ENCODE measurements at regions not wholly inside any gene's neighbourhood (a gene's known extent, or its start where the extent isn't known, plus 50 kb on each side); places are given as distances from the start of the nearest gene placed in this dataset.

- Histone ChIP-seq H3K4ac (ENCODE audit: low read depth, low read length) (no peak overlapping the region), H2AFZ (replicated peaks; ENCODE audit: low read length, poor library complexity) (no peak overlapping the region), H3K9ac (ENCODE audit: low read depth, low read length) (no peak overlapping the region), H2BK120ac (ENCODE audit: low read depth, low read length) (no peak overlapping the region), H3K27me3 (ENCODE audit: control insufficient read depth, insufficient read depth, low read length) (no peaks in the 10 kb centered on the region), H3K36me3 (ENCODE audit: control insufficient read depth, insufficient read depth, low read length) (no peaks in the 10 kb centered on the region), H4K5ac (ENCODE audit: low read depth, low read length) (no peak overlapping the region), H3K4me2 (ENCODE audit: low read depth, low read length) (no peak overlapping the region), H4K8ac (ENCODE audit: low read depth in 2 of 2, low read length in 2 of 2) (no peak overlapping the region), H3K18ac (ENCODE audit: low read depth, low read length) (no peak overlapping the region), H3K23ac (ENCODE audit: low read depth, low read length) (no peak overlapping the region), H2BK5ac (ENCODE audit: low read depth, low read length, poor library complexity, severe bottlenecking) (no peak overlapping the region), H2BK15ac (ENCODE audit: low read depth, low read length) (no peak overlapping the region), H2BK20ac (ENCODE audit: low read depth, low read length) (no peak overlapping the region), H4K91ac (ENCODE audit: insufficient read depth, low read depth, low read length) (no peak overlapping the region), H2AK9ac (replicated peaks; ENCODE audit: low read depth, low read length, poor library complexity) (no peak overlapping the region), H3K4me1 (ENCODE audit: control insufficient read depth, insufficient read depth, low read length) (no peaks in the 10 kb centered on the region), H2AK5ac (ENCODE audit: low read depth, low read length) (no peak overlapping the region), H3K56ac (ENCODE audit: extremely low read depth, insufficient read depth, low read length) (no peak overlapping the region), H3K9me3 (ENCODE audit: control insufficient read depth, insufficient read depth, low read length) (peaks cover 16% of the 10 kb centered on the region), H4K20me1 (ENCODE audit: insufficient read depth, low read length) (no peaks in the 10 kb centered on the region), H3K14ac (replicated peaks; ENCODE audit: low read depth, low read length) (no peak overlapping the region), H3K79me1 (ENCODE audit: low read depth in 1 of 2, low read length in 2 of 2) (no peaks in the 10 kb centered on the region), H3K9me1 (ENCODE audit: insufficient read depth, low read length) (no peaks in the 10 kb centered on the region), H3K4me3 (ENCODE audit: insufficient read depth, low read depth, low read length) (no peak overlapping the region), H3K27ac (ENCODE audit: insufficient read depth, low read length) (no peak overlapping the region)
- TF ChIP-seq CEBPB (IDR thresholded peaks at IDR 0.05; ENCODE audit: low read depth, low read length) (no peak), MXI1 (IDR thresholded peaks at IDR 0.05; ENCODE audit: borderline replicate concordance, low read depth, low read length) (no peak), BHLHE40 (IDR thresholded peaks at IDR 0.05; ENCODE audit: low read depth, low read length) (no peak), POLR2A (IDR thresholded peaks at IDR 0.05; ENCODE audit: low read depth, low read length) (no peak), MAZ (IDR thresholded peaks at IDR 0.05; ENCODE audit: borderline replicate concordance, low read depth, low read length) (no peak), RAD21 (IDR thresholded peaks at IDR 0.05; ENCODE audit: low read length) (no peak), CHD1 (IDR thresholded peaks at IDR 0.05; ENCODE audit: low read depth, low read length) (no peak), NFE2L2 (IDR thresholded peaks at IDR 0.05; ENCODE audit: low read depth, low read length) (no peak)
- no peak for DNase-seq
- WGBS, 2 experiments (ENCODE audit: extremely low coverage in 2 of 2, insufficient read length in 1 of 2), result 71% methylated on average over 9 of the region's 19 CpGs; no CpG with 5 or more reads in 1 of the 2 experiments
- intact Hi-C loops (cut with micrococcal nuclease), result no loop called here
- dilution Hi-C loops (cut with HindIII; ENCODE audit: low sequenced_read_pairs, unreplicated experiment), result no loop called here
- CTCF ChIA-PET, result no interaction called here
- no peak for ATAC-seq (ENCODE audit: low read depth)
- in situ Hi-C loops (cut with MboI; ENCODE audit: low sequenced_read_pairs), result no loop called here
- POLR2A ChIA-PET (ENCODE audit: unreplicated experiment), result no interaction called here
- no TSS peak for BruUV-seq (replicated peaks)
These were observed 625.4 kb downstream of the QKI start for GRCh38 chr6:164039954-164040375.

All from IMR-90 (cell line).